Astrocyte (in vitro differentiated cells and primary cell): ENCODE measurements at regions not wholly inside any gene's neighbourhood (a gene's known extent, or its start where the extent isn't known, plus 50 kb on each side); places are given as distances from the start of the nearest gene placed in this dataset.

Experiments used
- DNase-seq: peaks from one replicate; pipeline ENCODE4 v3.0.0-alpha.2; 2010; ENCODE audit warnings: low read depth
- FAIRE-seq: peaks from 2 replicates; lab custom pipeline; 2011; peaks lifted over from hg19 to GRCh38; lab: Jason Lieb, UNC
- H2AFZ ChIP-seq: 2 replicates; pipeline ENCODE4 v1.6.0; 2012; ENCODE audit warnings: low read depth, low read length, inconsistent platforms
- H3K27ac ChIP-seq: 2 replicates; pipeline ENCODE4 v1.5.1; 2011; ENCODE audit warnings: low read depth, low read length, inconsistent platforms
- H3K27me3 ChIP-seq: 2 replicates; pipeline ENCODE4 v1.6.0; 2011; ENCODE audit warnings: low read length, inconsistent platforms; ENCODE audit not compliant: insufficient read depth
- H3K36me3 ChIP-seq: 2 replicates; pipeline ENCODE4 v1.5.1; 2011; ENCODE audit warnings: low read length, inconsistent platforms; ENCODE audit not compliant: insufficient read depth
- H3K4me1 ChIP-seq: 2 replicates; pipeline ENCODE4 v1.5.1; 2011; ENCODE audit warnings: low read length, inconsistent platforms; ENCODE audit not compliant: insufficient read depth
- H3K4me2 ChIP-seq: 2 replicates; pipeline ENCODE4 v1.6.0; 2012; ENCODE audit warnings: low read length, inconsistent platforms
- H3K4me3 ChIP-seq: 2 replicates; pipeline ENCODE4 v1.5.1; 2011; ENCODE audit warnings: low read depth, mild to moderate bottlenecking, low read length, inconsistent platforms; ENCODE audit not compliant: insufficient read depth
- H3K79me2 ChIP-seq: 2 replicates; pipeline ENCODE4 v1.6.0; 2012; ENCODE audit warnings: mild to moderate bottlenecking, low read length, inconsistent platforms; ENCODE audit not compliant: insufficient read depth
- H3K9ac ChIP-seq: 2 replicates; pipeline ENCODE4 v1.6.0; 2012; ENCODE audit warnings: mild to moderate bottlenecking, low read length, inconsistent platforms
- H3K9me3 ChIP-seq: 2 replicates; pipeline ENCODE4 v1.5.1; 2012; ENCODE audit warnings: low read depth, mild to moderate bottlenecking, low read length, inconsistent platforms; ENCODE audit not compliant: insufficient read depth
- H4K20me1 ChIP-seq: 2 replicates; pipeline ENCODE4 v1.6.0; 2012; ENCODE audit warnings: low read length, inconsistent platforms; ENCODE audit not compliant: insufficient read depth
- H3K27ac Mint-ChIP-seq: one replicate; pipeline ENCODE4 v1.8.0; 2021; ENCODE audit warnings: mild to moderate bottlenecking, mixed read lengths; ENCODE audit not compliant: unreplicated experiment
- H3K27me3 Mint-ChIP-seq: one replicate; pipeline ENCODE4 v1.8.0; 2021; ENCODE audit warnings: low read depth, mixed read lengths; ENCODE audit not compliant: unreplicated experiment
- H3K36me3 Mint-ChIP-seq: one replicate; pipeline ENCODE4 v1.8.0; 2021; ENCODE audit warnings: low read depth, mixed read lengths; ENCODE audit not compliant: unreplicated experiment
- H3K4me1 Mint-ChIP-seq: one replicate; pipeline ENCODE4 v1.8.0; 2021; ENCODE audit warnings: low read depth, mixed read lengths; ENCODE audit not compliant: unreplicated experiment
- H3K4me3 Mint-ChIP-seq: one replicate; pipeline ENCODE4 v1.8.0; 2021; ENCODE audit warnings: mild to moderate bottlenecking, moderate library complexity, mixed read lengths; ENCODE audit not compliant: unreplicated experiment
- H3K9me3 Mint-ChIP-seq: one replicate; pipeline ENCODE4 v1.8.0; 2021; ENCODE audit warnings: mild to moderate bottlenecking, mixed read lengths; ENCODE audit not compliant: unreplicated experiment
- EZH2 ChIP-seq: IDR thresholded peaks from 2 replicates; pipeline ENCODE4 v1.6.1; 2012; ENCODE audit warnings: mild to moderate bottlenecking, low read length, inconsistent platforms; ENCODE audit not compliant: insufficient read depth
- TF ChIP-seq, protein P1 (sequence below): IDR thresholded peaks from 2 replicates; pipeline ENCODE4 v1.5.1; 2011; ENCODE audit warnings: low read depth, mild to moderate bottlenecking, inconsistent platforms, low read length, moderate library complexity; ENCODE audit not compliant: insufficient read depth

DNA sequence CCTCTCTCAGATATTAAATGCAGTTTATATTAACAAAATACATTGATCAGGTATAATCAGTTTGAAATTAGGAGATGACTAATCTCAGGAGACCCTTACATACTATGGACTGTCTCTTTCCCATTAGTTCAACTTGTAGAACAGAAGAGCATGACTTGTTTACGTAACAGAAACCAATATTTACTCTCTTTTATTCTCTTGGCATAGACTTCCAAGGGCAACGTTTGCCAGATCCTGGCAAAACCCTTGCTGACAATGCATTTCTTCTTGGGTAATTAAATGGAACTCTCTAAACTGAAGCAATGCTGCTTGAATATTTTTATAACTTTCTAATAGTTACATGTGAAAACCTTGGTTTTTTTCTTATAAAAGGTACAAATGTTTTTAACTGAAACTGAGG lies 68.3 kb upstream of the MYO16 start:
- Histone ChIP-seq H3K36me3 (no peaks in the 10 kb centered on the region), H3K4me1 (no peaks in the 10 kb centered on the region), H3K27ac (no peak overlapping the region), H3K79me2 (no peaks in the 10 kb centered on the region), H3K4me3 (no peak overlapping the region), H3K9me3 (no peaks in the 10 kb centered on the region), H2AFZ (no peak overlapping the region), H3K4me2 (no peak overlapping the region), H3K9ac (no peak overlapping the region), H3K27me3 (no peaks in the 10 kb centered on the region), H4K20me1 (no peaks in the 10 kb centered on the region)
- Mint-ChIP-seq H3K4me1 (no peaks in the 10 kb centered on the region), H3K27me3 (no peaks in the 10 kb centered on the region), H3K36me3 (no peaks in the 10 kb centered on the region), H3K27ac (no peak overlapping the region), H3K9me3 (no peaks in the 10 kb centered on the region), H3K4me3 (no peak overlapping the region)
- DNase-seq, result no peak
- FAIRE-seq, result no peak
- no peak for TF ChIP-seq EZH2
- TF ChIP-seq, protein P1, sequence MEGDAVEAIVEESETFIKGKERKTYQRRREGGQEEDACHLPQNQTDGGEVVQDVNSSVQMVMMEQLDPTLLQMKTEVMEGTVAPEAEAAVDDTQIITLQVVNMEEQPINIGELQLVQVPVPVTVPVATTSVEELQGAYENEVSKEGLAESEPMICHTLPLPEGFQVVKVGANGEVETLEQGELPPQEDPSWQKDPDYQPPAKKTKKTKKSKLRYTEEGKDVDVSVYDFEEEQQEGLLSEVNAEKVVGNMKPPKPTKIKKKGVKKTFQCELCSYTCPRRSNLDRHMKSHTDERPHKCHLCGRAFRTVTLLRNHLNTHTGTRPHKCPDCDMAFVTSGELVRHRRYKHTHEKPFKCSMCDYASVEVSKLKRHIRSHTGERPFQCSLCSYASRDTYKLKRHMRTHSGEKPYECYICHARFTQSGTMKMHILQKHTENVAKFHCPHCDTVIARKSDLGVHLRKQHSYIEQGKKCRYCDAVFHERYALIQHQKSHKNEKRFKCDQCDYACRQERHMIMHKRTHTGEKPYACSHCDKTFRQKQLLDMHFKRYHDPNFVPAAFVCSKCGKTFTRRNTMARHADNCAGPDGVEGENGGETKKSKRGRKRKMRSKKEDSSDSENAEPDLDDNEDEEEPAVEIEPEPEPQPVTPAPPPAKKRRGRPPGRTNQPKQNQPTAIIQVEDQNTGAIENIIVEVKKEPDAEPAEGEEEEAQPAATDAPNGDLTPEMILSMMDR, result no peak

DNA sequence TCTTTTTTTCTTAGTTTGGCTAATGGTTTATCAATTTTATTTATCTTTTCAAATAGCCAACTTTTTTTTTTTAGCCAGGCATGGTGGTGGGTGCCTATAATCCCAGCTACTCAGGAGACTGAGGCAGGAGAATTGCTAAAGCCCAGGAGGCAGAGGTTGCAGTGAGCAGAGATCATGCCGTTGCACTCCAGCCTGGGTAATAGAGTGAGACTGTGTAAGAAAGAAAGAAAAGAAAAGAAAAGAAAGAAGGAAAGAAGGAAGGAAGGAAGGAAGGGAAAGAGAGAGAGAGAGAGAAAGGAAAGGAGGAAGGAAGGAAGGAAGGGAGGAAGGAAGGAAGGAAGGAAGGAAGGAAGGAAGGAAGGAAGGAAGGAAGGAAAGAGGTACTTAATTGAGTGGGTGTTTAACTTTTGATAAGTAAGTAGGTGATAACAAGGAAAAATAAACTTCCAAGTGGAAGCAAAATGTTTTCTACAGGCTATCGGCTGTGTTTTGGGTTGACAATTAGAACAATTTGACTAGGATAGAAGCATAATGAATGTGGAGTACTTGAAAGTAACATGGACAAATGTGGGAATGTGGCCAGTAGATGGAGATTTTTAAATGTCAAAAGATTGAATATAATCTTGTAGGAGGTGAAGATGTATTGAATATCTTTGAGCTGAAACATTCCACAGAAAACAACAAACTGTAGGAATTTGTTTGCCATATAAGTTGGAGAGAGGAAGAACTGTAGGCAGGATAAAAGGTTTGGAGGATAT lies 62.8 kb upstream of the MYO16 start:
- H3K27me3 Mint-ChIP-seq, result peaks cover 2% of the 10 kb centered on the region
- Histone ChIP-seq H3K4me3 (no peak overlapping the region), H3K9ac (no peak overlapping the region), H3K27ac (no peak overlapping the region), H3K9me3 (no peaks in the 10 kb centered on the region), H3K79me2 (no peaks in the 10 kb centered on the region), H3K36me3 (no peaks in the 10 kb centered on the region), H2AFZ (no peak overlapping the region), H4K20me1 (no peaks in the 10 kb centered on the region), H3K4me2 (no peak overlapping the region), H3K27me3 (no peaks in the 10 kb centered on the region), H3K4me1 (no peaks in the 10 kb centered on the region)
- no peak overlapping the region for H3K27ac Mint-ChIP-seq
- no peaks in the 10 kb centered on the region for H3K4me1 Mint-ChIP-seq
- H3K36me3 Mint-ChIP-seq, result no peaks in the 10 kb centered on the region
- DNase-seq (no peak), FAIRE-seq (no peak)
- no peak for TF ChIP-seq EZH2
- TF ChIP-seq, protein P1, result no peak
- no peaks in the 10 kb centered on the region for H3K9me3 Mint-ChIP-seq
- H3K4me3 Mint-ChIP-seq, result no peak overlapping the region

DNA sequence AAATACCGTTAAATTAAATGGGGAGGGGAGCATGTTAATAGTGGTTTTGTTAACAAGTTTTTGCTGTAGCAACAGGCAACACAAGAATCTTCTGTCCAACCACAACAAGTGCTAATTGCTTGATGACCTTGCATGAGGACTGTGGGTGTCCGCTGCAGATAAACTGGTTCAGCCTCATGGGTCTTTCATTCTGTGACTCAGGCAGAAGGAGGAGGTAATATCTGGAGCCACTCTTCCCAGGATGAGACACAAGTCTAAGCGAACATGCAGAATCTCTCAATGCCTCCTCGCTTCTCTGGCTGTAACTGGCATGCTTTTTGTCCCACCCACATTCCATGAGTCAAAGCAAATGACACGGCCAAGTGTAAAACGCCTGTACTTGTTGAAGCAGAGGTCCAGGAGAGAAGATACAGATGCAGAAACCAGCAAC lies 56.6 kb upstream of the MYO16 start:
- Histone ChIP-seq H3K4me2 (no peak overlapping the region), H2AFZ (peak overlapping the region; percentile 18), H3K36me3 (no peaks in the 10 kb centered on the region), H3K27ac (no peak overlapping the region), H4K20me1 (no peaks in the 10 kb centered on the region), H3K9me3 (no peaks in the 10 kb centered on the region), H3K9ac (no peak overlapping the region), H3K4me1 (no peaks in the 10 kb centered on the region), H3K27me3 (no peaks in the 10 kb centered on the region), H3K4me3 (no peak overlapping the region), H3K79me2 (no peaks in the 10 kb centered on the region)
- Mint-ChIP-seq H3K4me1 (peaks cover 3% of the 10 kb centered on the region), H3K9me3 (no peaks in the 10 kb centered on the region), H3K27ac (no peak overlapping the region), H3K4me3 (no peak overlapping the region), H3K27me3 (peaks cover 1% of the 10 kb centered on the region), H3K36me3 (no peaks in the 10 kb centered on the region)
- DNase-seq (no peak), FAIRE-seq (no peak)
- TF ChIP-seq, protein P1, result no peak
- TF ChIP-seq EZH2, result no peak
